Raji (cell line): ENCODE measurements at regions not wholly inside any gene's neighbourhood (a gene's known extent, or its start where the extent isn't known, plus 50 kb on each side); places are given as distances from the start of the nearest gene placed in this dataset.

Source experiments
- POLR2A ChIP-seq: IDR thresholded peaks from 2 replicates; pipeline ENCODE4 v1.6.1; 2011; ENCODE audit warnings: low read depth, low read length, control low read depth; ENCODE audit not compliant: insufficient read depth

DNA sequence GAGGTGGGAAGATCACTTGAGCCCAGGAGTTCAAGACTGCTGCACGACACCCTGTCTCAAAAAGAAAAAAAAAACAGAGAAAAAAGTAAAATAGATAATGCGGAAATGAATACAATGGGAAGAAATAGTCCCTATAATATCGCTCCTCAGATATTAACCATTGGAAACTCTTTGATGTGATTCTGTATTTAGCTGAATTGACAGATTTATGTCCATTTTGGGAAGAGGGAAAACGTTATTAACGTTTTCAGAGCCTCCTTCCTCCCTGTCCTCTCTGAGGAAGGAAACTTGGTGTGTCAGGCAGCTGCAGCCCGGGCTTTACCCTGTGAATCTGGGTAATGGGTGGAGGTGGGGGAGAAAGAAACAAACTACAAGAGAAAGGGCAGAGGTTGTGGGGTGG lies 61.6 kb upstream of the ECE1 start:
- no peak for TF ChIP-seq POLR2A

DNA sequence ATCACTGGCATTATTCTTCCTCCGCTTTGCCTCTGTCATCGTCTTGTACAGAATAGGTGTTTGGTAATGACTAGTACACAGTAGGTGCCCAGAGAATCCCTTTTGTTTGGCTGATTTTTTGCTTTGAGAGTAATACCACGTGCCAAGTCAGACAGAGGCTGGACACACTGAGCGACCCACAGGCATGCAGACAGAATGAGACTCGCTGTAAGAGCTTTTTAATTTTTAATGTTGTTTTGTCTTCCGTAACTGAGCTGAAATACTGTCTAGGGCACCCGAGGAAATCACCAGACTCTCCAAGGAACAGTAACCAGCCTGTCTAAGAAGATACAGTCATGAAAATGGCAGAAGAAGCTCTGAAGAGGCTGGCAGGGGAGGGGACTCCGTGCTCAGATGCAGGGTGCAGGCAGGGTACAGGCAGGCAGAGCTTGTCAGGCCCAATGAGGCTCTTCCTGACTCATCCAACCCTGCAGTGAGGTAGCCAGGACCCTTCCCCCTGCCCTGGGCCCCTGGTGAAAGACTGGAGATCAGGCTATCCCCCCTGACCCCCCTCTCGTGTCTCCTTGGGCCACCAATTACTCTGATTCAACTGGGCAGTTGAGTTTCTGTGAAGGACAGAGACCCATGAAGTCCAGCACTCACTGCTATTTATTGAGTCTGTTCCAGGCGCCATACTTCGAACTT lies 60.1 kb upstream of the ECE1 start:
- TF ChIP-seq POLR2A, result no peak

DNA sequence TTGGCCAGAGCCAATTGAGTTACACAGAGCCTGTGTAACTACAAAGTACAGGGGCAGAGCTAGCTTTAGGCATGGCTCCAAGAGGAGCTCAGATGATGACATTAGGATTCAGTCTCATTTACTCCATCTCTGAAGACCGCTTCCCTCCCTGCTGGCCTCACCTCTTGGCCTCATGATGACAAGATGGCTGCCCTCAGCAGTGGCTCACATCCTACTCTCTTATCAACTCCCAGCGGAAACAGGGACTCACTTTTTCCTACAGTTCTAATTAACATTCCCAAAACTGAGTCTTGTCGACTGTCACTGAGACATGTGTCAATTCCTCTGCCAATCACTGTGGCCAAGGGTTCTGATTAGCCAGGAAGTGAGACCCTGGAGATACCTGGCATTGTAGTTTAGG lies 59.4 kb upstream of the ECE1 start:
- no peak for TF ChIP-seq POLR2A

DNA sequence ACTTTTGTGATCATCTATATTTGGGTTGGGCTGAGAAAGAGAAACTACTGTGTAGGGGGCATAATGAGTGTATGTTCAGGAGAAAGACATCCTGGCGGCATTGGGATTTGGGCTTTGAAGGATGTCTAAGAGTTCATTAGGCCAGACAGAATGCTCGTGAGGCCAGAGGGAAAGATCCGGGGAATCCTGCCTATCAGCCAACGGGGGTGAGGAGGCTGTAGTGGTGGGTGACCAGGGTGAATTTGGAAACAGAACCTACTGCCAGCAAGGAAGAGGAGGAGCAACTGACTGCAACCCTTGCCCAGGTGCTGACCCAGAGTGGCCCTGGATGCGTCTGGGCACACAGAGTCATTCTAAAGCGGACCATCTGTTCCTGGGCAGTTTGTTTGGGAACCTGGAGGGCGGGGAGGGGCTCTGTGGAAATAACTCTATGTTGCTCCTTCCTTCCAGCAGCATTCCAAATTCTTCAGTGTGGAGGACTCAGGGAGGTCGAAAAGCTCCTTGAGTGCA lies 56.9 kb upstream of the ECE1 start:
- no peak for TF ChIP-seq POLR2A

DNA sequence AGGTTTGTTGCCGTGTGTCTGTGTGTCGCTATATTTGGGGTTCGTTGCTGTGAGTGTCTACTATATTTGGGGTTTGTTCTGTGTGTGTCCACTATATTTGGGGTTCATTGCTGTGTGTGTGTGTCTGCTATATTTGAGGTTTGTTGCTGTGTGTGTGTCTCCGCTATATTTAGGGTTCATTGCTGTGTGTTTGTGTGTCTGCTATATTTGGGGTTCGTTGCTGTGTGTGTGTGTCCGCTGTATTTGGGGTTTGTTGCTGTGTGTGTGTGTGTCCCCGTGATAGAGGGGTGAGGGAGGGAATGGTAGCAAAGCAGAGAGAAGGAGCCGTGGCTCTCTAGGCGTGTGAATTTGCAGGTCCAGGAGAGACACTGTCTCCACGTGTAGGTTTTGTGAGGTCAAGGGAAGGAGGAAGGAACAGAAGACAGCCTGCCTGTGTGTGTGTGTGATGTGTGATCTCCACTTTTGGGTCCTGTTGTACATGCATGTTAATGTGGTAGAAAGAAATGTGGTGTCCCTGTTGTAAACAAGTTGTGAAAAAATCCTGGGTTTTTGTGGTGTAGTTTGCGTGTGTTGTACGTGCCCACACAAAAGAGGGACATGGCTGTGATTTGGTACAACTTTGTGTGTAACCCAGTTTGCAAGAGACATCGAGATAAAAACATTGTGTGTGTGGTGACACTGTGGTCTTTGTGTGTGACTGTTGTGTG lies 56.3 kb upstream of the ECE1 start:
- TF ChIP-seq POLR2A, result 0 out of 2 replicates have a peak, but pooled peaks have one; percentile 9

DNA sequence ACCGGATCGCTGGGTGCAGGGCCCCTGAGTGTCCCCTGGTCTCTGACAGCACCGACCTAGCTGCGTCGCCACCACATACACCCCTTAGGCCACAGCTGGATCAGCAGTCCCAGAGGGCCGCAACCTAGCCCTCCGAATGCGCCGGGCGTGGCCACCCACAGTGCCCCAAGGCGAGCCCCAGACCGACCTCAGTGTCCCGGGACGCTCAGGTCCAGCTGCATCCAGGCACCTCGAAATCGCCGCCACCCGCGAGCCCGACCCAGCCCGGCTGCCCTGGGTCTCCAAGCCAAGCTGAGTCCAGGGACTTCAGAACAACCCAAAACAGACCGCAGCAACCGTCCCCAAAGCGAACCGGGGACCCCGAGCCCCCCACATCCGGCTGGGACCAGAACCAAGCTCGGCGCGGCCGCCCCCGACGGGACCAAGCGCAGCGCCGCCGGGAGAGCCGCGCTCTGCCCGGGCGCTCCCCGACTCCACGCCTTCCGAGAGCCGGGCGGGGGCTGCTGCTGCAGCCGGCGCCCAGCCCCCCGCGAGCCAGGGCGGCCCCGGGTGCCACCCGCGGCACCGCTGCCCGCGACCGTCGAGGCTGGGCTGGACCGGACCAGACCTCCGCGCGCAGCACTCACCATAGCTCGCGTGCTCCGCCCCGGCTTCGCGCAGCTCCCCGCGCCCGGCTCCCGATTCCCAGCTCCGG lies 54.6 kb upstream of the ECE1 start:
- no peak for TF ChIP-seq POLR2A

DNA sequence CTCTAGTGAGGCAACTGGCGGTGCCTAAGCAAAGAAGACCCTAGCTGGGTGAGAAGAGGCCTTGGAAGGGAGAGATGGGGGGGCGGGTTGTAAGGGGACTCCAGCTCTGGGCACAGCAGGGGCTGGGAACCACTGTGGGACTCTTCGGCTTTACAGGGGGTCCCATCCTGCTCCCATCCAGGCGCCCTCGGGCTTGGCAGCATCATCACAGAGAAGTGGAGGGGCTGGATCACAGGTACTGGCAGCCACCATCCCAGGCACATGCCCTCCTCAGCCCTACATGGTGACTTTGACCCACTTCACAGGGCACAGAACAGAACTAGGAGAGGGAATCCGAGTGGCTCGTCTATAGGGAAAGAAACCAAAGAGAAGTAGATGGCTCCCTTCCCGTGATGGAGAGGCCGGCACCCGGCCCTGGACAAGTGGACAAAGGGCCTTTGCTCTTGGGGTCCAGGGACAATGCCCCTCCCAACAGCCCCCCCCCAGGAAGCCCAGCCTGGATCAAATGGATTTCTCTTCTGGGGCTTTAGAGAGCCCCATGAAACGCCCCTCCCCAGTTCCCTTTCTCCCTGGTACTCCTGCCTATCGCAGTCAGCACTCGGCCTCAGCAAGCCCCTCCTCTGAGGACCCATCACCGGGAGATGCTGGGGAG lies 54.0 kb upstream of the ECE1 start:
- TF ChIP-seq POLR2A, result no peak

DNA sequence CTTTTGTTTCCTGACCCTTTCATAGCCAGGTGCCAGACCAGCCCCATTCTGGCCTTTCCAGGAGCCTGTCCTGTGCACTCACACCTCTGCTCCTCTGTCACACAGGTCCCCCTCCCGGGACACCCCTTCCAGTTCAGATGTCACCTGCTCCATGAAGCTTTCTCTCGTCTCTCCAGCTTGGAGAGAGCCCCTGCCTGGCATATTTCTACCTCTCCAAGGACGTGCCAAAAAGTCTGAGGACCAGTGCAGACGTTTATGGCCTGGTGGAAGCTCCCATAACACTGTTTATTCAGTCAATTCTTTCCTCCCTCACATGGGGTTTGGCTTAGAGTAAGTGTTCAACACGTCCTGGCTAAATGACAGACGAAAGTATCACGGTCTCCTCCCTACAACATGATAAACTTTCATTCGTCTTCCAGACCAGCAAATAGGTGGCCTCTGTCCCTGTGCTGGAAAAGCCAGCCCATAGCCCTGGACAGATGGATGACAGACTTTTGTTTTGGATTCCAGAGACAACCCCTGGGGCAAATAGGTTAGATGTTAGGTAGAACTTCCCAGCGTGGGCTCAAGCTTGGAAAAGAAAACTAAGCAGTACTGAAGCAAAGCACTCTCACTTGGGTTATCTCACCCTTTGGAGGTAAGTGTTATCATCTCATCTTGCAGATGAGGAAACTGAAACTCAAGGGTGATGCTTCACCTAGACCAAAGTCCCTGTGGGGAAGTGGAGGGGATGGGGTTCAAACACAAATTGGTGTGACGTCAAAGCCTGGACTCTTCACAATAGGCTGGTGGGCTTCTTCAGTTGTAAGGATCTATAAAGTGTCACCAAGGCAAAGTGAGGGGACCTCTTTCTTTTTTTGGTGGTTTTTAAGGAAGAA lies 52.9 kb upstream of the ECE1 start:
- TF ChIP-seq POLR2A, result no peak

DNA sequence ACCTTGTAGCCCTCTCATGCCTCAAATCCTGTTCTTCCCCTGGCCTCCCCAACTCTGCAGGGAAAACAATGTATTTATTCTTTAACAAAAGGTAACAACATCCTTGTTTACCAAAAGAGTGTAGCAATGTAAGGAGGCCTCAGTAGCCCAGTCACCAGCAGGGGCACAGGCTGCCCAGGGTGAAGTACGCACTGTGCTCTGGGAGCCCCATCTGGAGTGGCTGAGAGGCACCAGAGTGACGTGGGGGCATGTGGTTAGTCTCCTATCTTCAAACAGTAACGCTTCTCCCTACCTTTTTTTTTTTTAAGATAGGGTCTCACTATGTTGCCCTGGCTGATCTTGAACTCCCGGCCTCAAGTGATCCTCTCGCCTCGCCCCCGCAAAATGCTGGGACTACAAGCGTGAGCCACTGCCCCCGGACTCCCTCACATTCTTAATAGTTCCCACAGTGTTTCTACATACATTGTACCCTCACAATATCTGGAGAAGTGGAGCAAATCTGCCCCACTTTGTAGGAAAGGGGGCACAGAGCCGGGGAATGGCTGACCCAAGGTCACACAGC lies 51.3 kb upstream of the ECE1 start:
- TF ChIP-seq POLR2A, result no peak

DNA sequence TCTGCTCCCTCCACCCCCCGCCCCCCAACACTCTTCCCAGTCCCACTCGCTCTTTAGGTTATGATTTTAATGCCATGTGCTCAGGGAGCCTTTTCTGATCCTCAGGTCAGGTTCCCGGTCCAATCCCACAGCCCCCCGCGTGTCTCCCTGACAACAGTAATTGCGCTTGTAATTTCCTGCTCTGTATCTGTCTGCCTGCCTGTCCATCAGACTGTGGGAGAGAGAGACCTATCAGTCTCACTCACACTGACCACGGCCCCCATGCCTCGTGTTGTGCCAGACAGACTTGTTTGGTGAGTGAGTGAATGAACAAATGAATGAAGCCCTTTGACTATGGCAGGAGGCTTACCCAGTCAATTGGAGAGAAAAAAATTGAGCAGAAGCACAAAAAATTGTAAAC lies 50.8 kb upstream of the ECE1 start:
- no peak for TF ChIP-seq POLR2A

DNA sequence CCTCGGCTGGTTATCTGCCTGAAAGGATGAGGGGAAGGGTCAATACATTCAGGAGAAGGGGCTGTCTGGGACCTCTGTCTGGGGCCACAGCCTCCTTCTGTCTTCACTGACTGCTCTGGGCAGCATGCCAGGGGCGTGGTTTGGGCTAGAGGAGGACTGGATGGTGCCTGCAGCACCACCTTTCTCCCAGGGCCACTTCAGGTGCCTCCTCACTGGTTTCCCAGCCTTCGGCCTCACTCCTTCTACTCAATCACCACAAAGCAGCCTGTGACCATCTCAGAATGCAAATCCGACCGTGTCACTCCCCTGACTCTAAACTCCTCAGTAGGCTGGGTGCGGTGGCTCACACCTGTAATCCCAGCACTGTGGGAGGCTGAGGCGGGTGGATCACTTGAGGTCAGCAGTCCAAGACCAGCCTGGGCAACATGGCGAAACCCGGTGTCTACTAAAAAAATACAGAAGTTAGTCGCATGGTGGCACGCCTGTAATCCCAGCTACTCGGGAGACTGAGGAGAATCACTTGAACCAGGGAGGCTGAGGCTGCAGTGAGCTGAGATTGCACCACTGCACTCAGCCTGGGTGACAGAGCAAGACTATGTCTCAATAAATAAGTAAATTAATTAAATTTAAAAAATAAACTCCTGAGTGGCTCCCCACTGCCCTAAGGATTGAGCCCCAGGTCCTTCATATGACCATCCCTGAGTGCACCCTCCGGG lies 50.1 kb upstream of the ECE1 start:
- TF ChIP-seq POLR2A, result no peak
